NCI-H1930 (cell line): ENCODE measurements at regions not wholly inside any gene's neighbourhood (a gene's known extent, or its start where the extent isn't known, plus 50 kb on each side); places are given as distances from the start of the nearest gene placed in this dataset.
"Not testable (repeated sequence)": the region's sequence is repeated elsewhere in the genome, so short reads cannot be mapped to it uniquely, and the experiment has no call there.

ENCODE experiments used
- DNase-seq, 2 experiments: peaks; one replicate each; lab custom pipeline; 2025; lab: John Stamatoyannopoulos, UW

GRCh38 chr4:60344908-60345307 lies 855.2 kb upstream of the ADGRL3 start:
- DNase-seq, result no peak

- no peak for DNase-seq
These were observed 854.7 kb upstream of the ADGRL3 start for GRCh38 chr4:60345392-60345791.

- DNase-seq, result no peak
These were observed 840.3 kb upstream of the ADGRL3 start for GRCh38 chr4:60359746-60360367.

- no peak for DNase-seq
These were observed 835.0 kb upstream of the ADGRL3 start for GRCh38 chr4:60365176-60365575.

GRCh38 chr4:60366661-60367060 lies 833.5 kb upstream of the ADGRL3 start:
- no peak for DNase-seq

GRCh38 chr4:60368986-60369385 lies 831.1 kb upstream of the ADGRL3 start:
- no peak for DNase-seq

GRCh38 chr4:60378010-60378409 lies 822.1 kb upstream of the ADGRL3 start:
- no peak for DNase-seq

GRCh38 chr4:60384516-60384915 lies 815.6 kb upstream of the ADGRL3 start:
- DNase-seq, result no peak

GRCh38 chr4:60389633-60390032 lies 810.5 kb upstream of the ADGRL3 start:
- DNase-seq, result no peak

GRCh38 chr4:60396341-60397049 lies 803.6 kb upstream of the ADGRL3 start:
- no peak for DNase-seq

GRCh38 chr4:60400593-60400992 lies 799.5 kb upstream of the ADGRL3 start:
- no peak for DNase-seq

- DNase-seq, result no peak
These were observed 796.1 kb upstream of the ADGRL3 start for GRCh38 chr4:60404027-60404426.

GRCh38 chr4:60422439-60422838 lies 777.7 kb upstream of the ADGRL3 start:
- DNase-seq, result no peak

- not testable (repeated sequence) for DNase-seq
These were observed 776.4 kb upstream of the ADGRL3 start for GRCh38 chr4:60423573-60424184.

- DNase-seq, result no peak
These were observed 767.2 kb upstream of the ADGRL3 start for GRCh38 chr4:60432911-60433310.

GRCh38 chr4:60443068-60443467 lies 757.1 kb upstream of the ADGRL3 start:
- no peak for DNase-seq

- no peak for DNase-seq
These were observed 756.3 kb upstream of the ADGRL3 start for GRCh38 chr4:60443796-60444195.

GRCh38 chr4:60450054-60450453 lies 750.1 kb upstream of the ADGRL3 start:
- DNase-seq, result no peak

GRCh38 chr4:60452266-60452665 lies 747.9 kb upstream of the ADGRL3 start:
- no peak for DNase-seq

GRCh38 chr4:60455380-60455779 lies 744.7 kb upstream of the ADGRL3 start:
- DNase-seq, result no peak

- DNase-seq, result no peak
These were observed 738.6 kb upstream of the ADGRL3 start for GRCh38 chr4:60461551-60461950.

GRCh38 chr4:60463857-60464502 lies 736.1 kb upstream of the ADGRL3 start:
- DNase-seq, result peak in 1 of 2 experiments; percentile 1

GRCh38 chr4:60482921-60483351 lies 717.2 kb upstream of the ADGRL3 start:
- DNase-seq, result no peak
